ENCODE measurements at regions not wholly inside any gene's neighbourhood (a gene's known extent, or its start where the extent isn't known, plus 50 kb on each side); places are given as distances from the start of the nearest gene placed in this dataset.

- Mint-ChIP-seq H3K4me3 (no peak overlapping the region), H3K36me3 (ENCODE audit: insufficient read depth) (no peaks in the 10 kb centered on the region), H3K4me1 (ENCODE audit: low read depth in 2 of 2) (no peaks in the 10 kb centered on the region), H3K27me3 (no peaks in the 10 kb centered on the region), H3K9me3 (peaks cover 7 to 8% of the 10 kb centered on the region in 2 donors), H3K27ac (no peak overlapping the region)
- no peak for ATAC-seq (replicated peaks)
- no peak for DNase-seq
Measured at GRCh38 chr3:21067031-21067813, 683.8 kb downstream of the ZNF385D start.

GRCh38 chr3:21062831-21063294 is 688.1 kb downstream of the ZNF385D start:
- H3K9me3 Mint-ChIP-seq: peaks cover 2 to 7% of the 10 kb centered on the region in 2 donors
- no peaks in the 10 kb centered on the region for H3K4me1 Mint-ChIP-seq (ENCODE audit: low read depth in 2 of 2)
- no peak overlapping the region for H3K27ac Mint-ChIP-seq
- H3K27me3 Mint-ChIP-seq: no peaks in the 10 kb centered on the region
- DNase-seq (no peak), ATAC-seq (replicated peaks) (no peak)
- no peak overlapping the region for H3K4me3 Mint-ChIP-seq
- no peaks in the 10 kb centered on the region for H3K36me3 Mint-ChIP-seq (ENCODE audit: insufficient read depth)

- no peak overlapping the region for H3K4me3 Mint-ChIP-seq
- ATAC-seq (replicated peaks) (no peak), DNase-seq (no peak)
- H3K27me3 Mint-ChIP-seq: no peaks in the 10 kb centered on the region
- H3K4me1 Mint-ChIP-seq (ENCODE audit: low read depth in 2 of 2): no peaks in the 10 kb centered on the region
- no peak overlapping the region for H3K27ac Mint-ChIP-seq
- no peaks in the 10 kb centered on the region for H3K36me3 Mint-ChIP-seq (ENCODE audit: insufficient read depth)
- H3K9me3 Mint-ChIP-seq: peaks cover 4 to 18% of the 10 kb centered on the region in 2 donors
Measured at GRCh38 chr3:21059404-21059803, 691.6 kb downstream of the ZNF385D start.

- Mint-ChIP-seq H3K36me3 (ENCODE audit: insufficient read depth) (no peaks in the 10 kb centered on the region), H3K4me3 (no peak overlapping the region), H3K27ac (no peak overlapping the region), H3K9me3 (peaks cover 4 to 18% of the 10 kb centered on the region in 2 donors), H3K4me1 (ENCODE audit: low read depth in 2 of 2) (no peaks in the 10 kb centered on the region), H3K27me3 (no peaks in the 10 kb centered on the region)
- DNase-seq: no peak
- ATAC-seq (replicated peaks): no peak
Measured at GRCh38 chr3:21056293-21056692, 694.7 kb downstream of the ZNF385D start.

GRCh38 chr3:21055015-21055414 is 696.0 kb downstream of the ZNF385D start:
- no peaks in the 10 kb centered on the region for H3K4me1 Mint-ChIP-seq (ENCODE audit: low read depth in 2 of 2)
- DNase-seq (no peak), ATAC-seq (replicated peaks) (no peak)
- H3K27me3 Mint-ChIP-seq: no peaks in the 10 kb centered on the region
- no peaks in the 10 kb centered on the region for H3K36me3 Mint-ChIP-seq (ENCODE audit: insufficient read depth)
- H3K27ac Mint-ChIP-seq: no peak overlapping the region
- peaks cover 6 to 26% of the 10 kb centered on the region in 2 donors for H3K9me3 Mint-ChIP-seq
- H3K4me3 Mint-ChIP-seq: no peak overlapping the region

- ATAC-seq (replicated peaks): no peak
- Mint-ChIP-seq H3K27ac (no peak overlapping the region), H3K4me1 (ENCODE audit: low read depth in 2 of 2) (no peaks in the 10 kb centered on the region), H3K4me3 (no peak overlapping the region), H3K9me3 (peaks cover 6 to 26% of the 10 kb centered on the region in 2 donors), H3K27me3 (no peaks in the 10 kb centered on the region), H3K36me3 (ENCODE audit: insufficient read depth) (no peaks in the 10 kb centered on the region)
- DNase-seq: no peak
Measured at GRCh38 chr3:21054064-21054463, 696.9 kb downstream of the ZNF385D start.

GRCh38 chr3:21049334-21050062 is 701.5 kb downstream of the ZNF385D start:
- Mint-ChIP-seq H3K36me3 (ENCODE audit: insufficient read depth) (no peaks in the 10 kb centered on the region), H3K4me1 (ENCODE audit: low read depth in 2 of 2) (no peaks in the 10 kb centered on the region), H3K27me3 (no peaks in the 10 kb centered on the region), H3K27ac (no peak overlapping the region), H3K9me3 (peaks cover 5 to 11% of the 10 kb centered on the region in 2 donors), H3K4me3 (no peak overlapping the region)
- no peak for ATAC-seq (replicated peaks)
- no peak for DNase-seq

GRCh38 chr3:21043139-21043538 is 707.9 kb downstream of the ZNF385D start:
- Mint-ChIP-seq H3K4me1 (ENCODE audit: low read depth in 2 of 2) (no peaks in the 10 kb centered on the region), H3K36me3 (ENCODE audit: insufficient read depth) (no peaks in the 10 kb centered on the region), H3K27ac (no peak overlapping the region), H3K27me3 (no peaks in the 10 kb centered on the region), H3K4me3 (no peak overlapping the region), H3K9me3 (peaks cover 7 to 18% of the 10 kb centered on the region in 2 donors)
- ATAC-seq (replicated peaks): no peak
- no peak for DNase-seq

- peaks cover 5 to 25% of the 10 kb centered on the region in 2 donors for H3K9me3 Mint-ChIP-seq
Measured at GRCh38 chr3:21042184-21042583, 708.8 kb downstream of the ZNF385D start.

GRCh38 chr3:21041621-21042020 is 709.4 kb downstream of the ZNF385D start:
- H3K4me3 Mint-ChIP-seq: no peak overlapping the region
- no peaks in the 10 kb centered on the region for H3K27me3 Mint-ChIP-seq
- ATAC-seq (replicated peaks) (no peak), DNase-seq (no peak)
- no peaks in the 10 kb centered on the region for H3K36me3 Mint-ChIP-seq (ENCODE audit: insufficient read depth)
- no peaks in the 10 kb centered on the region for H3K4me1 Mint-ChIP-seq (ENCODE audit: low read depth in 2 of 2)
- H3K9me3 Mint-ChIP-seq: peaks cover 5 to 25% of the 10 kb centered on the region in 2 donors
- no peak overlapping the region for H3K27ac Mint-ChIP-seq

More at GRCh38 chr3:21042184-21042583, 708.8 kb downstream of the ZNF385D start:
- no peaks in the 10 kb centered on the region for H3K4me1 Mint-ChIP-seq (ENCODE audit: low read depth in 2 of 2)
- no peaks in the 10 kb centered on the region for H3K36me3 Mint-ChIP-seq (ENCODE audit: insufficient read depth)
- no peak overlapping the region for H3K4me3 Mint-ChIP-seq
- H3K27me3 Mint-ChIP-seq: no peaks in the 10 kb centered on the region
- no peak overlapping the region for H3K27ac Mint-ChIP-seq
- DNase-seq: no peak
- ATAC-seq (replicated peaks): no peak

GRCh38 chr3:21036888-21037287 is 714.1 kb downstream of the ZNF385D start:
- no peaks in the 10 kb centered on the region for H3K36me3 Mint-ChIP-seq (ENCODE audit: insufficient read depth)
- no peaks in the 10 kb centered on the region for H3K4me1 Mint-ChIP-seq (ENCODE audit: low read depth in 2 of 2)
- H3K9me3 Mint-ChIP-seq: peaks cover 5 to 10% of the 10 kb centered on the region in 2 donors
- no peak overlapping the region for H3K27ac Mint-ChIP-seq
- H3K27me3 Mint-ChIP-seq: no peaks in the 10 kb centered on the region
- no peak for ATAC-seq (replicated peaks)
- H3K4me3 Mint-ChIP-seq: no peak overlapping the region
- no peak for DNase-seq

GRCh38 chr3:21028412-21028811 is 722.6 kb downstream of the ZNF385D start:
- DNase-seq (no peak), ATAC-seq (replicated peaks) (no peak)
- Mint-ChIP-seq H3K27me3 (no peaks in the 10 kb centered on the region), H3K9me3 (peaks cover 4 to 20% of the 10 kb centered on the region in 2 donors), H3K4me1 (ENCODE audit: low read depth in 2 of 2) (no peaks in the 10 kb centered on the region), H3K27ac (no peak overlapping the region), H3K4me3 (no peak overlapping the region), H3K36me3 (ENCODE audit: insufficient read depth) (no peaks in the 10 kb centered on the region)

- Mint-ChIP-seq H3K4me1 (ENCODE audit: low read depth in 2 of 2) (no peaks in the 10 kb centered on the region), H3K9me3 (peaks cover 6 to 20% of the 10 kb centered on the region in 2 donors), H3K27ac (no peak overlapping the region), H3K4me3 (no peak overlapping the region), H3K27me3 (no peaks in the 10 kb centered on the region), H3K36me3 (ENCODE audit: insufficient read depth) (no peaks in the 10 kb centered on the region)
- no peak for DNase-seq
- no peak for ATAC-seq (replicated peaks)
Measured at GRCh38 chr3:21024563-21024962, 726.4 kb downstream of the ZNF385D start.

- Mint-ChIP-seq H3K27me3 (no peaks in the 10 kb centered on the region), H3K27ac (no peak overlapping the region)
- ATAC-seq (replicated peaks): no peak
Measured at GRCh38 chr3:21020681-21021080, 730.3 kb downstream of the ZNF385D start.

More at GRCh38 chr3:21020681-21021080, 730.3 kb downstream of the ZNF385D start:
- H3K36me3 Mint-ChIP-seq (ENCODE audit: insufficient read depth): no peaks in the 10 kb centered on the region
- no peaks in the 10 kb centered on the region for H3K4me1 Mint-ChIP-seq (ENCODE audit: low read depth in 2 of 2)
- no peak overlapping the region for H3K4me3 Mint-ChIP-seq
- DNase-seq: no peak
- peaks cover 7 to 11% of the 10 kb centered on the region in 2 donors for H3K9me3 Mint-ChIP-seq
